HG03354 (cell line): ENCODE measurements at regions not wholly inside any gene's neighbourhood (a gene's known extent, or its start where the extent isn't known, plus 50 kb on each side); places are given as distances from the start of the nearest gene placed in this dataset.

Source experiments
- ATAC-seq: cut with Tn5 transposase; IDR thresholded peaks from one replicate; pipeline ENCODE4 v1.9.1; 2021; ENCODE audit warnings: mild to moderate bottlenecking; ENCODE audit not compliant: unreplicated experiment, poor library complexity, severe bottlenecking

DNA sequence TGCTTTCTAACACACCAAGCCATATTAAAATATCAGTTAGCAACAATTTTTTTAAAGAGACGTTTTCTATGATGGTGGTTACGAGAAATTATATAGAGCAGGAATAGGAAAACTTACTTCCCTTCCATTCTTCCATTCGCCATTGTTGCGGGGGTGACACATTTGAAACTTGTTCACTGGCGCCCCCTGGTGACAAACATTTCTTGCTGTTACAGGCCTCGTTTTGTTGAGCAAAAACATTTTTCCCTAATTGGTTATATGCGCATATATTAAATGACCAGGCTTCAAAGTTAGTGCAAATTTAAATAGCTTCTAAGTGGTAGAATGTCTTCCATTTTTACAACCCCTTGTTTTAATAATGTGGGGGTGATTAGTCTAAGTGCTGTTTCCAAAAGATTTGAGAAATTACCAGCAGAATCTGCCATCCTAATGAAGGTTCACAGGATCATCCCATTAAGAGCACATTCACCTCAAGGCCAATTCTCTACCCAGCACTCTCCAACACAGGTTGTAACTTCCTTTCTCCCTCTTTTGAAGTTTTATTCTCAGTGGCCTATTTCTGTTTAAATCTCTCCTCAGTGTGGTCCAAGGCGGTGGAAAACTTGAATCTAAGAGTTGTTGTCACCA, 1124.7 kb downstream of the FLRT2 start:
- ATAC-seq: no peak

DNA sequence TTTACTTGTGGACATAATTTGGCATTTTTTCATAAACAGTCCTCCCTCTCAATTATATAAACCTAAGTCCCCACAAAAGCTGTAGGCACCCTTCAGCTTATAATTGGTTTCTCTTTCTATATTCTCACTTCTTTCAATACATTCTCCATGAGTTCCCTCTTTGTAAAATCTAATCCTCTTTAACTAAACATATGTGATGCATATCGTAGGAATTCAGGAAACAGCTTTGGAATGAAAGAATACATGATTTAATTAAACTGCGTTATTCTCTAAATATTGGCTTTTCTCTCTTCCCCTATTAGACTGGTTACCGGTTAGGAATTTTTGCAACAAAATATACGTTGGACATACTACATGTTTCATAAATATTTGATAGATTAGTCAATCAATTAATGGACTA, 1122.6 kb downstream of the FLRT2 start:
- ATAC-seq: no peak

DNA sequence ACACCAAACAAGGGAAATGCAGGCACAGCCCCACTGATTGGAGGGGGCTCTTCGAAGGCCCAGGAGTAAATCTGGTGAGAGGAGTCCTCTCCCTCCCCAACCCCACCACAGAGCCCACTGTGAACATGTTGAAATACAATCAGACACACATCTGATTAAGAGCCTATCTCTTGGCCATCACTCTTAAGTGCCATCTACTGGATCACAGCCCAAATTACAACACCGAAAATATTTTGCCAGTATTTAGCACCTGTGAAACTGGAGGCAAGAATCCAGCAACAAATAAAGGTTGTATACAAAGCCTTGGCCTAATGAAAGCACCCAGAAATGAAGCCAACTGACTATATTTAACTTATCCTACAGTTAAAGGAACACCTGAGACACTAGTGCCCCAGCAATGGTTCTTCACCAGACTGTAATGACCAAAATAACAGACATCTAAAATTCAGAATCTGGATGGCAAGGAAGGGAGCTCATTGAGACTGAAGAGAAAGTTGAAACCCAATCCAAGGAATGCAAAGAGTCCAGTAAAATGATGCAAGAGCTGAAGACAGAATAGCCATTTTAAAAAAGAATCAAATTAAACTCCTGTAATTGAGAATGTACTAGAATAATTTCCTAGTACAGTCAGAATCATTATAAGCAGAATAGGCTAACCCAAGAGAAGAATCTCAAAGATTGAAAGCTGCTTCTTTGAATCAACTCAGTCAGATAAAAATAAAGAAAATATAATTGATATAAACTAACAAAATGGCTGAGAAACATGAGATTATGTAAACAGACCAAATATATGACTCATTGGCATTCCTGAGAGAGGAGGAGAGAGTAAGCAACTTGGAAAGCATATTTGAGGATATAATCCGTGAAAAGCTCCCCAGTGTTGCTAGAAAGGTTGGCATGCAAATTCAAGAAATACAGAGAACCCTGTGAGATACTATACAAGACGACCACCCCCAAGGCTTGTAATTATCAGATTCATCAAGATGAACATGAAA, 1117.0 kb downstream of the FLRT2 start:
- ATAC-seq: no peak

DNA sequence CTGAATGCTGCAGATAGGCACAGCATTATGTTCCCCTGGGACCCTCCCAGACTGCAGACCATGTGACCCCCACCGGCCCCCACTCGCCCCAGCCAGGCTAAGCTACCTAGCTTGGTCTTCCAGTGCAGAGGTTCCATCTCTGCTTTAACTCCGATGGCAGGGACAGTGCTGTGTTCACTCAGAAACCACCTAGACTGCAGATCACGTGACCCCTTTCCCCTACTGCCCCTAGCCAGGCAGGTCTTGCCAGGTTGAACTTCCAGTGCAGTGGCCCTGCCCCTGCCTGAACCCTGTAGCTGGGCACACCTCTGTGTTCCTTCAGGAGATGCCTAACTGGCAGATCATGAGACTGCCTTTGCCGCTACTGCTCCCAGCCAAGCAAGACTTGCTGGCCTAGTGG, 1116.2 kb downstream of the FLRT2 start:
- no peak for ATAC-seq

- no peak for ATAC-seq
These were observed 1111.4 kb downstream of the FLRT2 start for GRCh38 chr14:86641310-86641709.

DNA sequence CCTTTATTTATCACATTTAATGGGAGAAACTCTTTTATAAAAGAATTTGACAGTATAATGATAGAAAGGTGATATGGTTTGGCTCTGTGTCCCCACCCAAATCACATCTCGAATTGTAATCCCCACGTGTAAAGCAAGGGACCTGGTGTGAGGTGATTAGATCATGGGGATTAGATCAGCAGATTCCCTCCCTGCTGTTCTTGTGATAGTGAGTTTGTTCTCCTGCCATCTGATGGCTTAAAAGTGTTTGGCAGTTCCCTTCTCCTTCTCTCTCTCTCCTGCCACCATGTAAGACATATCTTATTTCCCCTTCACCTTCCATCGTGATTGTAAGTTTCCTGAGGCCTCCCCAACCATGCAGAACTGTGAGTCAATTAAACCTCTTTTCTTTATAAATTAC, 1110.3 kb downstream of the FLRT2 start:
- no peak for ATAC-seq

DNA sequence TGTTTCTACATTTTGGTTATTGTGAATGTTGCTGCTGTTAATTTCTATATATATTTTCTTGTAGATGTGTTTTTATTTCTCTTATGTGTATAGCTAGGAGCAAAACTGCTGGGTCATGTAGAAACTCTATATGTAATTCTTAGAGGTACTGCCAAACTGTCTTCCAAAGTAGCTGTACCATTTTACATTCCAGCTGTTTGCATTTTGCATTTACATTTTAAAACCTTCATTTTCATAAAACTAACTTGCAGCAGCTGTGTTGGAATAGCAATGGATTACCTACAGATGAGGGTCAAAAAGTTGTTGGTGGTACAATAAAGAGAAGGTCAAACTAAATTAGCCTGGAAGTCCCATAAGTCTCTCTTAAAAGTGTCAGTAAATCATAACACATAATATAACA, 1109.7 kb downstream of the FLRT2 start:
- no peak for ATAC-seq

DNA sequence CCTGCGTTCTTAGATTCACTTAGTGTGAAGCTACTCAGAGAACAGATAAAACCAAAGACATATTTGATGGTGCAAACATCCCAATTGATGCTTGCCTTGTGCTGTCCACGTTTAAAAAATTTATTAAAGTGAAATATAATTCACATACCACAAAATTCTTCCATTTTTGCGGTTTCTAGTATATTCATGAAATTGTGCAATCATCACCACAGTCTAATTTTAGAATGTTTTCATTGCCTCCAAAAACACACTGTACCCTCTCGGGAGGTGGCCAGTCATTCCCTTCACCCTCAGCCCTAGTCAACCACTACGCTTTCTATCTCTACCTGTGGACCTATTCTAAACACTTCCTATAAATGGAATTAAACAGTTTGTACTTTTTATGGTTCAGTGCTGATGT, 1109.2 kb downstream of the FLRT2 start:
- ATAC-seq: no peak

DNA sequence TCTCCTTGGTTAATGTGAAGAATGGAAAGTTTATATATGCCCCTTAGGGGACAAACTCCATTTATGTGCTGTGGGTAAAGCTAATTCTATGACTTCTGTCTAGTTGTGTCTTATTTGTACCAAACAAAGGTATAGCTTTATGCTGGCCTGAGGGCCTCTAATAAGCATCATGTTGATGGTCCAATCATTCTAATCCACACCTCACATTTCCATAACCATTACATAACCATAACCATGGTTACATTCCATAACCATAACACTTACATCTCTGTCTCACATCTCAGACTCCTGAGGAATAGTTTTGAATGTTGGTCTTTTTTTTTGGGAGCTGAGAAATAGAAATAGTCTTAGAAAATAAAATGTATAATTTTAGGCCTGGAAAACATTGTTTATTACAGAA, 1097.1 kb downstream of the FLRT2 start:
- ATAC-seq: no peak

DNA sequence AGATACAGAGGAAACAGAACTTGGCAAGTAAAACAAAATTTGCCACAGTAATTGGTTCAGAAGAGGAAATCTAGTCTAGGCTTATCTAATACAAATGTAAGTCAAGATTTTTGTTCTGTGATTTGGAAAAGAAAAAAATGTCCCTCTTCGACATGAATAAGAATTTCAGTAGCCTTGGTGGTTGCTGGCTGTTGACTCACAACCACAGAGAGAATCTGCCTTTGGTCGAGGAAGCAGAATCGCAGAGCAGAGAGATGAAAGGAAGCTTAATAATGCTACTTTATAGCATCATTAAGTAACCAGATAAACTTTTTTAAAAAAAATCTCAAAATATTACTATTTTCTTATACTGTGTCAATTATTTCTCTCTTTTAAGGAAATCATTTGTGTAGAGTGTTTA, 1096.6 kb downstream of the FLRT2 start:
- no peak for ATAC-seq

DNA sequence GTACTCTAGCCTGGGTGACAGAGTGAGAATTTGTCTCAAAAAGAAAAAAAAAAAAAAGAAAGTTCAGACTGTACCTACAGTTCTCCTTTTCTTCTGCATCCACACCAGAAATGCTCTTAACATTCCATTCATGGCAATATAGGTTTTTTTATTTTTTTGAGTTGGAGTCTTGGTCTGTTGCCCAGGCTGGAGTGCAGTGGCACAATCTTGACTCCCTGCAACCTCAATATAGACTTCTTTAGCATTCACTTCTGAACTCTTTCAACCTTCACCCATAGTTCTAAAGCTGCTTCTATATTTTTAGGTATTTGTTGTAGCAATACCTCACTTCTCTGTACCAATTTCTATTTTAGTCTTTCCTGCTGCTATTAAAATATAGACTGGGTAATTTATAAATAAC, 1095.7 kb downstream of the FLRT2 start:
- ATAC-seq: no peak

- no peak for ATAC-seq
These were observed 1089.8 kb downstream of the FLRT2 start for GRCh38 chr14:86619726-86620125.

DNA sequence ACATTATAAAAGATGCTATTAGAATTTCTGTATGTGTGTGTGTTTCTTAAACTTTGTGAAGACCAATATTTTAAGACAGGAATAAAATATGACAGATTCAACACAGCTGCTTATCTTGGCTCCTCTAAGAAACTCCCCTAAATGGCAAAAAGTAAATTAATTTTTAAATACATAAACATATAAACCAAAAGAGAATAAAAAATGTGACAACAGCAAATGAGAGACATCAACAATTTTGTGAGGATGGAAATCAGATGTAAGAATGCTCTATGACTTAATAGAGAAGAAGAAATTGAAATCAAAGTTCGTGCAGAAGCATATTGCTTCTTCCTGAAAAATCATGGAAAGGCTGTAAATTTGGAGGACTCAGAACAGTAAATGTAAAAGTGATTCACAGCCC, 1083.8 kb downstream of the FLRT2 start:
- no peak for ATAC-seq

- no peak for ATAC-seq
These were observed 1083.2 kb downstream of the FLRT2 start for GRCh38 chr14:86613126-86613525.

- no peak for ATAC-seq
These were observed 1074.6 kb downstream of the FLRT2 start for GRCh38 chr14:86604561-86604960.

DNA sequence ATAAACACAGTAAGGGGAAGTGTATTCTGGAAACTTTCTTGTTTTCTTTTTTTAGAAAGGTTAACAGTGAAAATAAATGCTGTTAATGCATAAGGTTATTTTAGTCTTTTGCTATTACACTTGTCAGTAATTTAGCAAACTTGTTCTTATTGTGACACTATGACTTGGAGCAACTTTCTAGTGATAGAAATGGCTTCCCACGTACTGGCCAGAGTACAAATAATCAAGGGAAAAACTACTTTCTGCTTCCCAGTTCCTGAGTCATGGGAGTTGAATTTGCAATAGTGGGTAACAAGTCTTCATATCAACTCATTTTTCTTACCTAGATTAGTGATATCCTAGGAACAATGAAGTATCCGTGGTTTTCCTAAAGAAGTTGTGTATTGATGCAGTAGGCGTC, 1072.3 kb downstream of the FLRT2 start:
- no peak for ATAC-seq

GRCh38 chr14:86601813-86602212, 1071.9 kb downstream of the FLRT2 start:
- ATAC-seq: no peak

DNA sequence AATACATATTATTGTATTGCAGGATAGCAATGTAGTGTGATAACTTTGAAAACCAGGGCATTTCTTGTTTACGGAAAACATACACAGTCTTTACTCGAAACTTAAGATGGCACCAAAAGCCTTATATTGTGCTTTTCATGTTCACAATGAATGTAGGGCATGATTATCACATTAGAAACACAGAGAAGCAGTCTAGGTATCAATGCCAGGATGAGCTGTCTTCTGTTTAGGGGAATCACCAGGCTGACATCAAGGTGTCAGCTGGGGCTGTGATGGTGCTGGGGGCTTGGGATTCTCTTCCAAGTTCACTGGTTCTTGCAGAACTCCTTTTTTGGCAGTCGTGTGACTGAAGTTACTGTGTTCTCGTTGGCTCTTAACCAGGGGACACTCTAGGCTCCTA, 1067.3 kb downstream of the FLRT2 start:
- ATAC-seq: no peak

DNA sequence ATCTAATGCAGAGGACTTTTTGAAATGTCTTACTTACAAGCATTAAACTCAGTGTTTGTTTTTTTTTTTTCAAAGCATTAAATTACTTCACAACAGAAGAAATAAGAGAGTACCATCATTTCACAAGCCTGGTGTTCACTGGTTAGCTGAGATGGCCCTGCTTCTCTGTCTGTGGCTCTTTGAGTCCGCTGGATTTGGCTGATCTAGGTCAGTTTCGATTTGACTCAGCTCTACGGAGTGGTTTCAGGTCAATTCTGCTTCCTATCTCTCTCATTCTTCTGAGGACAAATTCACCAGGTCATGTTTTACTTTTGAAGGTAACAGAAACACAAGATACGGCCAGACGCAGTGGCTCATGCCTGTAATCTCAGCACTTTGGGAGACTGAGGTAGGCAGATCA, 1066.1 kb downstream of the FLRT2 start:
- no peak for ATAC-seq

DNA sequence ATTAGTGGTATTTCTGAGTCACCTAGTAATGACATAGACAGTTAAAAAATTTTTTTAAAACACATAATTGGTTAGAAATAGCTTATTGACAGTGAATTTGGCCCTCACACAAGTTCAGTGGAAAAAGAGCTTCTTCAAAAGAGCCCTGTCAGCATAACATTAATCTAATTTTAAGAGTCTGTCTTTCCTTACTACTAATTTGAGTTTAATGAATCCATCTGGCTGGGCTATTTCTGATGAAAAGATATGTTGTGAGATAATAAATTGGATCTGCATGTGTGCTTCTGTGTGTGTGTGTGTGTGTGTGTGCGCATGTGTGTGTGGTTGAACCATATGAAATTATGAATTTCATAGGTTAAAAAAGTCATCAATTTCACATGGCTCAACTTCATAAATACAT, 1045.2 kb downstream of the FLRT2 start:
- ATAC-seq: no peak

DNA sequence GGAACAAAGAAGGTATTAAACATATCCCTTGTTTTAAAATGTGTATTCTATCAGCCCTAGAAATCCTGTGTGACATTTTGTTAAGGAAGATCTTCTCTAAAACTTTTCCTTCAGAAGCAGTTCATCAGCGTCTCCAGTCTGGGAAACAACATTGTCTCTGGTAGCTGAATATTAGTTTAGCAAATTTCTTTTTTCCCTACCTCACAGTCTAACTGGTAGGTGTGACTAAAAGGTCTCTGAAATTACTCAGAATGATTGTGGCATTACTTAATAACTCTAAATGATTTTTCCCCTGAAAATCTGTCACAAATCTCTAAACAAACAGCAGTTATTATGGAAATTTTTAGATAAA, 1044.8 kb downstream of the FLRT2 start:
- no peak for ATAC-seq
